ENCODE measurements at regions not wholly inside any gene's neighbourhood (a gene's known extent, or its start where the extent isn't known, plus 50 kb on each side); places are given as distances from the start of the nearest gene placed in this dataset.
A peak's percentile ranks its signal among the peaks of the same experiment; 100 is the strongest.

- DNase-seq = no peak
Measured at GRCh38 chr18:14031053-14031452, 101.2 kb downstream of the ZNF519 start.

- DNase-seq = no peak
Measured at GRCh38 chr18:14029512-14029911, 102.7 kb downstream of the ZNF519 start.

- peak in 1 of 14 donors; percentile 11 for DNase-seq
Measured at GRCh38 chr18:14026199-14026598, 106.0 kb downstream of the ZNF519 start.

GRCh38 chr18:14025306-14025940 lies 106.8 kb downstream of the ZNF519 start:
- no peak for DNase-seq

- no peak for DNase-seq
Measured at GRCh38 chr18:14015416-14015815, 100.1 kb upstream of the MC2R start.

- DNase-seq = no peak
Measured at GRCh38 chr18:14014456-14014855, 99.1 kb upstream of the MC2R start.

GRCh38 chr18:14000884-14001283 lies 85.5 kb upstream of the MC2R start:
- DNase-seq = no peak

GRCh38 chr18:13999231-13999630 lies 83.9 kb upstream of the MC2R start:
- DNase-seq = no peak

- DNase-seq = no peak
Measured at GRCh38 chr18:13998571-13998970, 83.2 kb upstream of the MC2R start.

- peak in 6 of 14 donors; percentile 4 to 52 (median 36) for DNase-seq
Measured at GRCh38 chr18:13993730-13994129, 78.4 kb upstream of the MC2R start.

GRCh38 chr18:13992826-13993540 lies 77.6 kb upstream of the MC2R start:
- DNase-seq = no peak

GRCh38 chr18:13989199-13989598 lies 73.9 kb upstream of the MC2R start:
- DNase-seq = no peak

- no peak for DNase-seq
Measured at GRCh38 chr18:13987956-13988355, 72.6 kb upstream of the MC2R start.

GRCh38 chr18:13984080-13984479 lies 68.7 kb upstream of the MC2R start:
- DNase-seq = no peak

GRCh38 chr18:13983506-13983905 lies 68.2 kb upstream of the MC2R start:
- DNase-seq = no peak

- no peak for DNase-seq
Measured at GRCh38 chr18:13982126-13982525, 66.8 kb upstream of the MC2R start.

GRCh38 chr18:13973061-13973575 lies 57.8 kb upstream of the MC2R start:
- no peak for DNase-seq
